GM19025 (cell line): ENCODE measurements at regions not wholly inside any gene's neighbourhood (a gene's known extent, or its start where the extent isn't known, plus 50 kb on each side); places are given as distances from the start of the nearest gene placed in this dataset.

Experiments
- ATAC-seq: cut with Tn5 transposase; IDR thresholded peaks from one replicate; pipeline ENCODE4 v1.9.1; 2021; ENCODE audit warnings: mild to moderate bottlenecking, low read depth, moderate library complexity; ENCODE audit not compliant: unreplicated experiment

GRCh38 chr11:28529540-28530410, 421.6 kb downstream of the METTL15 start:
- ATAC-seq = no peak

- no peak for ATAC-seq
Observed at GRCh38 chr11:28529046-28529445, 420.9 kb downstream of the METTL15 start.

- ATAC-seq = no peak
Observed at GRCh38 chr11:28528217-28528616, 420.0 kb downstream of the METTL15 start.

GRCh38 chr11:28526406-28526751, 418.2 kb downstream of the METTL15 start:
- ATAC-seq = no peak

GRCh38 chr11:28525636-28526405, 417.6 kb downstream of the METTL15 start:
- ATAC-seq = no peak

DNA sequence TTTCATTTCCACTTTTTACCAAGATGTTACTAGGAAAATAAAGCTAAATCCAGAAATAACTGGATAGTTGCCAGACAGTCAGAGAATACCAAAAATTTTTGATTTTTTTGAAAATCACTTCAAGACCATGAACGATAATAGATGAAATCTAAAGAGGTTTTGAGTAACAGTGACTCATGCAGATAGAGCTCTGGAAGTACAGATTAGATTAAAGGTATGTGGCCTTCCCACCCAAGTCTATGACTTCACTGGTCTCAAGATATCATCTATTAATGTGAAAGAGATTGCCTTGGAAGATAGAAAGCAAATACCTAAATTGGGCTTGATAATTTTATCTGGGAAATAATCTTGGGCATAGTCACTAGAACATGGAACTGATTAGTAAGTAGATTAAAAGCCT, 415.9 kb downstream of the METTL15 start:
- ATAC-seq = no peak

DNA sequence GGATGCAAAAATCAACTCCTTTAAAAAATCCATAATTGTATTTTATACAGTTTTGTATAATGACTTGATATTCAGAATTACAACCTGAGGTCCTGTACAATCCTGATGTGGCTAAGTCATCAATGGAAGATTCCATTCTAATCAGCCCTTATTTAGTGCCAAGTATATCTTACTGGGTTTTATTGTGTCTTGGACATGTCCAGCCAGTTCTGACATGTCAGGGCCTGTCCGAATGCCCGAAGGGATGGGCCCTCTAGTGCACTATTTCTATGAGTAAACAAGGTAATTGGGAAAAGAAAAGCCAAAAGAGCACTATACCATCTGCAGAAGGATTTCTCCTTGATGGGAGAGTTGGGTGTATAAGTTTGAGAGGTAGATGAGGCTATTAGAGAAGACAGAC, 412.9 kb downstream of the METTL15 start:
- ATAC-seq = no peak

- no peak for ATAC-seq
Observed at GRCh38 chr11:28520291-28520690, 412.1 kb downstream of the METTL15 start.

- ATAC-seq = no peak
Observed at GRCh38 chr11:28518825-28519224, 410.6 kb downstream of the METTL15 start.

- ATAC-seq = no peak
Observed at GRCh38 chr11:28517621-28518020, 409.4 kb downstream of the METTL15 start.

DNA sequence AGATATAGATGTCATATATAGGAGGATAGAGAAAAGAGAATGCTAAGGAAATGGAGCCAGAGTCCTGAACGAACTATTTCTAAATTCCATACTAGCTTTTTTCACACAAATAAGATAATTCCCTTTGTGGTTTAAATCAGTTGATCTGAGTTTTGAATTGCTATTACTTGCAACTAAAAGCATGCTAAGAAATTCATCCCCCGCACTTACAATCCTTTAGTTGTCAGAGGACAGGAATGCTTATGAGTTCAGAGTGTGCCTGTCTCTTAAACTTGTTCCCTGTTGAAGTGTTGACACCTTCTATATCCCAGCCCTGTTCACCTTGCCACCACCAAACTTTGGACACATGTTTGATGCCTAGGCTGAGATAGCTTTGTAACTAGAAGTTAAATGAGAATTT, 406.2 kb downstream of the METTL15 start:
- no peak for ATAC-seq

DNA sequence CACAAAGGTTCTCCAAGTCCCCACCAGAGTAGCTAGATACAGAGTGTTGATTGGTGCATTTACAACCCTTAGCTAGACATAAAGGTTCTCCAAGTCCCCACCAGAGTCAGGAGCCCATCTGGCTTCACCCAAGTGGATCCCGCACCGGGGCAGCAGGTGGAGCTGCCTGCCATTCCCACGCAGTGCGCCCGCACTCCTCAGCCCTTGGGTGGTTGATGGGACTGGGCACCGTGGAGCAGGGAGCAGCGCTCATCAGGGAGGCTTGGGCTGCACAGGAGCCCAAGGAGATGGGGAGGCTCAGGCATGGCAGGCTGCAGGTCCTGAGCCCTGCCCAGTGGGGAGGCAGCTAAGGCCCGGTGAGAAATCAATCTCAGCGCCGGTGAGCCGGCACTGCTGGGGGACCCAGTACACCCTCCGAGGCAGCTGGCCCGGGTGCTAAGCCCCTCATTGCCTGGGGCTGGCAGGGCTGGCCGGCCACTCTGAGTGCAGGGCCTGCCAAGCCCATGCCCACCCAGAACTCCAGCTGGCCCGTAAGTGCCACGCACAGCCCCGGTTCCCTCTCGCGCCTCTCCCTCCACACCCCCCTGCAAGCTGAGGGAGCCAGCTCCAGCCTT, 404.1 kb downstream of the METTL15 start:
- ATAC-seq = no peak

GRCh38 chr11:28505232-28505631, 397.0 kb downstream of the METTL15 start:
- no peak for ATAC-seq

- ATAC-seq = no peak
Observed at GRCh38 chr11:28504555-28505110, 396.4 kb downstream of the METTL15 start.

- ATAC-seq = no peak
Observed at GRCh38 chr11:28495333-28495732, 387.1 kb downstream of the METTL15 start.

DNA sequence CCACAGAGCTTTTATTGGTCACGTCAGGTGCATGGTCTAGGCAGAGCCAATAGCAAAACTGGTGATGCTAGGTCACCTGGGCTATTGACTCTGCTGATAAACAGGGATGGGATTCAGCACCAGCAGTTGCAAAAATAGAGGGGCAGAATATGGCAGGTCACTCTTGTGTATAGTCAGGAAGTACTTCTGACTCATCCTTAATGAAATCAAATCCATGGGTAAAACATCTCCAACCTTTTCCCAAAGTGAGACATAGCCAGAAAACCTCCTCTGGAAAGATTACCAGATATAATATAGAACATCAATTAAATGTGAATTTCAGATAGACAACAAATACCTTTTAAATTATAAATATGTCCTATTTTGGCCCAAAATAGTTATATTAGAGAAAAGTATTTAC, 383.2 kb downstream of the METTL15 start:
- no peak for ATAC-seq

- no peak for ATAC-seq
Observed at GRCh38 chr11:28490773-28491382, 382.7 kb downstream of the METTL15 start.

DNA sequence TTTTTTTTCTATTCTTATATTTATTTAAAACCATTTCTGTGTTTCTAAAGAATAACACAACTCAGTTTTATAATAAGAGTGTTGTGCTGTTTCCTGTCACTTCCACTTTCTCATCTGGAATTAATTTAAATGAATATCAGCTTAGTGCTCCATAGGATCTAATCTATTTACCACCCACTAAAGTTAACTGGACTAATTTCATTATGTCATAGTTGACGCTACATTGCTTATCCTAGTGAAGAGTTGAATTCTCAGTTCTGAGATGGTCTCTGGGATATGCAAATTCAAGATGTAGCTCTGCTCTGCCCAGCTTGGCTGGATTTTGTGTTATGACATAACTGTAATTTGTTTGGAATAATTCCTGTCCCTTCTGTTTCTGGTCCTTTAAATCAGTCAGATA, 380.1 kb downstream of the METTL15 start:
- no peak for ATAC-seq

- no peak for ATAC-seq
Observed at GRCh38 chr11:28483072-28483867, 375.1 kb downstream of the METTL15 start.

DNA sequence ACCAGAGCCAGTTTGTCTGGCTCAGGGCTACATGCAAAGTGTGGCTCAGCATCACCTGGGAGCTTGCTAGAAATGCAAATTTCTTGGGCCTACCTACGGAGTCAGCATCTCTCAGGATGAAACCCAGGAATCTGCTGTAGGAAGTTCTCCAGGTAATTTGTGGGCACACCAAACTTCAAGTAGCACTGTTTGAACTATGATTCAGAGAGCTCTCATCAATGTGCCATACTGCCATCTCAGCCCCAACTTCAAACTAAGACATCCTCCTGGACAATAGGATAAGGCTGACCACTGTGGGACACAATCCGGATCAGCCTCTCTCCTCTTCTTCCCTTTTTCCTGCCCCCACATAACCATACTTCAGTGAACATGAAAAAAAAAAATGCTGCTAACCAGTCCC, 374.5 kb downstream of the METTL15 start:
- ATAC-seq = no peak
